ENCODE measurements at regions not wholly inside any gene's neighbourhood (a gene's known extent, or its start where the extent isn't known, plus 50 kb on each side); places are given as distances from the start of the nearest gene placed in this dataset.

- no peak overlapping the region for H3K27ac ChIP-seq (ENCODE audit: insufficient read depth, low read length)
- H3K4me3 ChIP-seq (replicated peaks in 1 of 4; ENCODE audit: control extremely low read depth in 1 of 4, insufficient read depth in 1 of 4, low read depth in 3 of 4, low read length in 4 of 4), result no peak overlapping the region
- H3K9ac ChIP-seq (ENCODE audit: insufficient read depth, low read length), result no peak overlapping the region
- no peak overlapping the region for H2AFZ ChIP-seq (ENCODE audit: low read length)
- no peaks in the 10 kb centered on the region for H3K9me3 ChIP-seq (ENCODE audit: control insufficient read depth, insufficient read depth, low read depth, low read length)
- no peaks in the 10 kb centered on the region for H4K20me1 ChIP-seq (ENCODE audit: control insufficient read depth, extremely low read depth, insufficient read depth, low read length)
- TF ChIP-seq CTCF (conservative IDR thresholded peaks at IDR 0.05 in 1 of 2, IDR thresholded peaks at IDR 0.05 in 1 of 2; ENCODE audit: low read depth in 1 of 2, low read length in 2 of 2), result no peak
- TF ChIP-seq EZH2 (IDR thresholded peaks at IDR 0.05; ENCODE audit: low read length, missing control alignments), result no peak
- no peaks in the 10 kb centered on the region for H3K79me2 ChIP-seq (ENCODE audit: control insufficient read depth, insufficient read depth, low read length)
- no peaks in the 10 kb centered on the region for H3K36me3 ChIP-seq (ENCODE audit: control insufficient read depth, insufficient read depth, low read length)
- H3K27me3 ChIP-seq (ENCODE audit: control insufficient read depth, insufficient read depth, low read length), result no peaks in the 10 kb centered on the region
- no peak overlapping the region for H3K4me2 ChIP-seq (ENCODE audit: extremely low read depth, insufficient read depth, low read length)
- H3K4me1 ChIP-seq (ENCODE audit: control insufficient read depth, extremely low read depth, insufficient read depth, low read length), result peaks cover 4% of the 10 kb centered on the region
- DNase-seq (ENCODE audit: low read depth in 2 of 2), result no peak
Measured at GRCh38 chr12:89762498-89763170, 54.0 kb upstream of the ATP2B1 start.

DNA sequence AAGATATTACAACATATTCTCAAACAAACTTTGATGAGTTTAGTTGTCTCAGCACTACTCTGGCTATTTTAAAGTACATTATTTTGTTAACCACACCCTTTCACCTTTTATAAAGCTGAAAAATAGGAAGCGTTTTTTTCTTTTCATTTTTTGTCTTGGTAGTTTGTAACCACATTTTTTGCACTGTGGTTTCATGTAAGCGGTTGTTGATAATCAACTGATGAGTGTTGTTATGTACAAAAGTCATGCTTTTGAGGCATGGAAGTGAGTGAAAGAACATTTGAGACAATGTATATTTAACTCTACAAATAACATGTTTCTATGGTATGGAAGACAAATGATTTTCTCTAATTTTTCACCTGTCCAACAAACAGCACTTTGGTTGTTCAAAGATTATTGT lies 52.1 kb upstream of the ATP2B1 start:
- H3K9me3 ChIP-seq (ENCODE audit: control insufficient read depth, insufficient read depth, low read depth, low read length), result no peaks in the 10 kb centered on the region
- TF ChIP-seq EZH2 (IDR thresholded peaks at IDR 0.05; ENCODE audit: low read length, missing control alignments), result no peak
- no peak for TF ChIP-seq CTCF (conservative IDR thresholded peaks at IDR 0.05 in 1 of 2, IDR thresholded peaks at IDR 0.05 in 1 of 2; ENCODE audit: low read depth in 1 of 2, low read length in 2 of 2)
- H4K20me1 ChIP-seq (ENCODE audit: control insufficient read depth, extremely low read depth, insufficient read depth, low read length), result no peaks in the 10 kb centered on the region
- H3K9ac ChIP-seq (ENCODE audit: insufficient read depth, low read length), result no peak overlapping the region
- H3K27ac ChIP-seq (ENCODE audit: insufficient read depth, low read length), result no peak overlapping the region
- no peak overlapping the region for H2AFZ ChIP-seq (ENCODE audit: low read length)
- peaks cover 14% of the 10 kb centered on the region for H3K4me1 ChIP-seq (ENCODE audit: control insufficient read depth, extremely low read depth, insufficient read depth, low read length)
- no peak overlapping the region for H3K4me3 ChIP-seq (replicated peaks in 1 of 4; ENCODE audit: control extremely low read depth in 1 of 4, insufficient read depth in 1 of 4, low read depth in 3 of 4, low read length in 4 of 4)
- no peak overlapping the region for H3K4me2 ChIP-seq (ENCODE audit: extremely low read depth, insufficient read depth, low read length)
- DNase-seq (ENCODE audit: low read depth in 2 of 2), result no peak
- no peaks in the 10 kb centered on the region for H3K27me3 ChIP-seq (ENCODE audit: control insufficient read depth, insufficient read depth, low read length)
- no peaks in the 10 kb centered on the region for H3K36me3 ChIP-seq (ENCODE audit: control insufficient read depth, insufficient read depth, low read length)
- no peaks in the 10 kb centered on the region for H3K79me2 ChIP-seq (ENCODE audit: control insufficient read depth, insufficient read depth, low read length)
